Ramos (cell line): ENCODE measurements at regions not wholly inside any gene's neighbourhood (a gene's known extent, or its start where the extent isn't known, plus 50 kb on each side); places are given as distances from the start of the nearest gene placed in this dataset.
"Not testable (repeated sequence)": the region's sequence is repeated elsewhere in the genome, so short reads cannot be mapped to it uniquely, and the experiment has no call there.

ENCODE experiments used
- in situ Hi-C: fragments of 300-500 bp; cut with MboI; formaldehyde crosslinking; loops from one replicate; pipeline ENCODE4 v1.14.3; 2022; ENCODE audit warnings: low sequenced_read_pairs; ENCODE audit not compliant: unreplicated experiment

GRCh38 chr9:18250053-18250452, 223.9 kb upstream of the ADAMTSL1 start:
- in situ Hi-C loops: loop anchor here (10.0 to 25.0 kb wide), 2 partner anchors 787 to 1205 kb away; partner anchors contain the start of genes RRAGA and SAXO1

- in situ Hi-C loops: loop anchor here (10.0 to 25.0 kb wide), 2 partner anchors 783 to 1201 kb away; partner anchors contain the start of genes RRAGA and SAXO1
Measured at GRCh38 chr9:18253950-18254349, 220.0 kb upstream of the ADAMTSL1 start.

- in situ Hi-C loops: loop anchor here (10.0 to 25.0 kb wide), 2 partner anchors 782 to 1200 kb away; partner anchors contain the start of genes RRAGA and SAXO1
Measured at GRCh38 chr9:18255158-18255629, 218.8 kb upstream of the ADAMTSL1 start.

DNA sequence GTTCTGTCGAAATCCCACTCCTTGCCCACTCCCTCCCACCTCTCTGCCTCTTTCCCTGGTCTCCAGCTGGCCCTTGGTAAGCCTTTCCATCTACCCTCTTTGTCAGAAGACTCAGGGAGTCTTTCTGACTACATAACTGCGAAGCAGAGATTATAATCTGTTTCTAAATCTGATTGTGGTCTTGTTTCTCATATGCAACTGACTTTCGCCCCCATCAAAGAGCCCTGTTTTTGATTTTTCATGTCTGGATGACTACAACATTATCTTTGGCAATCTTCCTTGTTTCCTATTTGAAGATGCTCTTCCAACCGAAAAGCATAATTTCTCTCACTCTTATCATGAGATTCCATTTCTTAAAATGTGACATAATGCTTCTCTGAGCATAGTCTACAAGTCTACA, 218.2 kb upstream of the ADAMTSL1 start:
- in situ Hi-C loops: loop anchor here (10.0 to 25.0 kb wide), 2 partner anchors 782 to 1199 kb away; partner anchors contain the start of genes RRAGA and SAXO1

DNA sequence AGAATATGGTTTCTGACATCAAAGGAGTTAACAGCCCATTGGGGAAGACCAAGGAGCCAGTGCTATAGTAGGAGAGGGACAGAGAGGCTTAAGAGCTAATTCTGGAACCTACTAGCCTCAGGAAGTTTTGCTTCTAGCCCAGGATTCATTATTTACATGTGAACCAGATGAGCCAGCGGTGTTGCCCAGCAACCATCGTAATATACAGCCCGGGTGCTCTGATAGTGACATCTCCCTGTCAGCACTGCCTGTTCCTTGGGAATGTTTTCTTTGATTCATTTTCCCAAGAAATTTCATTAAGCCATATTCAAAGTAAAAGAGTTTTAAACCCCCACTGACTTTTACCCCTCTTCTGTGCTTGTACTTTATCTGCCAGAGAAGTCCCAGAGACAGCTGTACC, 217.4 kb upstream of the ADAMTSL1 start:
- in situ Hi-C loops: loop anchor here (10.0 to 25.0 kb wide), 2 partner anchors 781 to 1198 kb away; partner anchors contain the start of genes RRAGA and SAXO1

GRCh38 chr9:18260521-18260920, 213.4 kb upstream of the ADAMTSL1 start:
- in situ Hi-C loops: loop anchor here (25.0 kb wide), 1 partner anchor 777 kb away; the partner anchor contains the start of genes RRAGA and SAXO1

GRCh38 chr9:18261181-18261580, 212.8 kb upstream of the ADAMTSL1 start:
- in situ Hi-C loops: loop anchor here (25.0 kb wide), 1 partner anchor 776 kb away; the partner anchor contains the start of genes RRAGA and SAXO1

DNA sequence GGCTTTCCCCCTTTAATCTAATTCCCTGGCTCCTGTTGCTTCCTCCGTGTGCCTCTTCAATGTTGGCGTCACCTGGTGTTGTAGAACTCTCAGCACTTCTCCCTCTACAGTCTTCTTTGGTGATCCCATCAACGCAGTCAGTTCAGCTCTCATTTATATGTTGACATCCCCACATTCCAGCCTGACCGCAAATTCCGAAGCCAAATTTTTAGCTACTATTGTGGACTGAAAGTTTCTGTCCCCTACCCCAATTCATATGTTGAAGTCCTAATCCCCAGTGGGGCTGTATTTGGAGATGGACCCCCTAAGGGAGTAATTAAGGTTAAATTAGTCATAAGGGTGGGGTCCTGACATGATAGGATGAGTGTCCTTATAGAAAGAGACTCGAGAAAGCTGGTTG, 210.6 kb upstream of the ADAMTSL1 start:
- in situ Hi-C loops: loop anchor here (25.0 kb wide), 1 partner anchor 774 kb away; the partner anchor contains the start of genes RRAGA and SAXO1

- in situ Hi-C loops: loop anchor here (25.0 kb wide), 1 partner anchor 769 kb away; the partner anchor contains the start of genes RRAGA and SAXO1
Measured at GRCh38 chr9:18268381-18268780, 205.6 kb upstream of the ADAMTSL1 start.

GRCh38 chr9:18269561-18269960, 204.4 kb upstream of the ADAMTSL1 start:
- in situ Hi-C loops: loop anchor here (25.0 kb wide), 1 partner anchor 768 kb away; the partner anchor contains the start of genes RRAGA and SAXO1

DNA sequence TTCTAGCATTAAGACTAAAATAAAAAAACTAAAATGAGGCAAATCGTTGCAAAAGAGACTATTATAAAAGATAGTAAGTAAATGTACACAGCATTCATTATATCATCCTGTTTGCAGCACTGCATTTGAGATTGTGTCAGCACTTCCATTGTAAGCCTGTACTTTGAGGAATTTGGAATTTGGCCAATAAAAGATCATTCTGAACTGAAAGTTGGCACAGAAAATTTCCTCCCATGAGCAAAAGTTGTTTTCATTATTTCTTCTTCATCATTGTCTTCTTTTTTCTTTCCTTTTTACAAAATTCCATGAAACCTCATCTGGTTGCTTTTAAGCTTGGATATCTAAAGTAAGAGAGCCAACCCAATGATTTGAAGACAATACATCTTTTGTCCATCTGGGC, 199.3 kb upstream of the ADAMTSL1 start:
- in situ Hi-C loops: loop anchor here (25.0 kb wide), 1 partner anchor 763 kb away; the partner anchor contains the start of genes RRAGA and SAXO1

DNA sequence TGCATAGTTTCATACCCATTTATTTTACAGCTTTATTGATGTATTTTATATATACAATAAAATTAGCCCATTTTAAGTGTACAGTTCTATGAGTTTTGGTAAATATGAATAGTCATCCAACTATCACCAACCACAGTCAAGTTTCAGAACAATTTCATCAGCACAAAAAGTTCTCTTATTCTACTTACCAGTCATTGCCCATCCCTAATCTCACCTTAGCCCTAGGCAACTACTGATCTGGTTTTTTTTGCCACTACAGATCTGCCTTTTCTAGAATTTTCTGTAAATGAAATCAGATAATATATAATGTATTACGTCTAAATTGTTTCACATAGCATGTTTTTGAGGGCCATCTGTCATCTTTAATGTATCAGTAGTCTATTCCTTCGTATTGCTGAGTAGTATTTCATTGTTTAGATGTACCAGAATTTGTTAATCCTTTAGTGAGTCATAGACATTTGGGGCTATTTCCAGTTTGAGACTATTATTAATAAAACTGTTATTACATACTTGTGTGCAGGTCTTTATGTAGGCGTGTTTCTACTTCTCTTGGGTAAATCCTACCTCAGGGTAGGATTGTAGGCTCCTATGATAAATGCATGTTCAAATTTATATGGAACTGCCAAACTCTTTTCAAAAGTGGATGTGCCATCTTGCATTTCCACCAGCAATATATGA, 198.5 kb upstream of the ADAMTSL1 start:
- in situ Hi-C loops: no loop called here

DNA sequence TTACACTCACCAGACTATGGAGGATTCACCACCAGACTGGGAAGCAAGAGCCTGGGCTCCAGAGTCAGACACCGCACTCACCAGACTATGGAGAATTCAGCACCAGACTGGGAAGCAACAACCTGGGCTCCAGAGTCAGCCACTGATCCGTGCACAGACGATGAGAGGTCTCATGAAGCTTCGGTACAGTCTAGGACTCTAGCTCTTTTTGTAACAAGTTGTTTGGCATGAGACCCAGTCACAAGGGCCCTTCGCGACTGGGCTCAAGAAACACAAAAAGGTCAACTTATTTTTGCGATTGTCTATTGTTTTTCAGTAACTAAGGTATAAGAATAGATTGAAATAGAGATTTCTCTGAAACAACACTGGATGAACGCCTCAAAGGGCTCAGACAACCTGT, 192.7 kb upstream of the ADAMTSL1 start:
- in situ Hi-C loops: no loop called here

DNA sequence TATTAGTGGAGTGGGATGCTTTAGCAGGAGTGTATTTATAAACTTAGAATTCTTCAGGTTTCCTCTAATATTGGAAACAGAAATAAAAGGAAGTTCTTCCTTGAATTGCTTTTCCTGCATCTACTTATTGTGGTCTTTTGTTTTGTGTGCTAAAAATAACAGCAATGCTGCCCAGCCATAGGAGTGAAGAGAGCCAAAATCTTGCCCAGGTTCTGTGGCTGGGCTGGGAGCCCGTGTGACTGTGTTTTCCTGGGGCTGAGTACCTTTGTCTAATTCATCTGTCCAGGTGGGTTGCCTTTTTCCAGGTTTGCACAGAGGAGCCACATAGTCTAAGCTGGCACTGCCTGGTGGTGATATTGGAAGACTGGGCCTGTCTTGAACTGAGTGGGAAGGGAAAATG, 179.7 kb upstream of the ADAMTSL1 start:
- in situ Hi-C loops: no loop called here

- in situ Hi-C loops: no loop called here
Measured at GRCh38 chr9:18296702-18297055, 177.3 kb upstream of the ADAMTSL1 start.

DNA sequence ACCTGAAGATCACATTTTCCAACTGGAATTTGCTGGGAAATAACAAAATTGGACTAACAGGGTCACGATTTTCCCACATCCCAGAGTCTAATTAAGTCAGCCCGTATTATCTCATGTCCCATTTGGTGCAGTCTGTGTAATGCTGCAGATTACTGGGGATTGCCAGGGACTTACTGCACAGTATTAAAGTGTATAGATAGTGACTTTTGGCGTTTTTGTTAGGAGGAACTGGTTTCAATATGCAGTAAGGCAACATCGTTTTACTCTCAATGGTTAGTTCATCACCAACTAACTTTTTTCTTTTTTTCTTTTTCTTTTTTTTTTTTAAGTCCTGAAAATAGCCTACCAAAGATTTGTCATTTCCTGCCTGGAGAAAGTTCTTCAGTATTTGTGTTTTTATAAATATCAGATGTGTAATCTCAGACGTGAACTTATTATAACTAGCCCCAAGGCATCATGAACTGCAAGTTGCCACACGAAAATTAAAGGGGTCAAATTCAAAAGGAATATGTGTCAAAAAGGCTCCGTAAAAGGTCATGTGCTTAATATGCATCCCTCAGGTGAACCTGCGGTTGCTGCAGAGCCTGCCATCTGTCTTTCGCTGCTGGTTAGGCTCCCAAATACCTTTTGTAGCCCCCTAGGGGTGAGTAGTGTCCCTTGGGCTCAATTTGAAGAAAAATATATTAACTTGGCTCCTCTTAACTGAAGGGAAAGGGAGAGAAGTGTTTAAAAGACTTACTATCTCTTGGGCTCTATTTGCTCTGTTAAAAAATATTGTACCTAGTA, 176.7 kb upstream of the ADAMTSL1 start:
- in situ Hi-C loops: no loop called here

GRCh38 chr9:18299449-18299848, 174.5 kb upstream of the ADAMTSL1 start:
- in situ Hi-C loops: no loop called here

DNA sequence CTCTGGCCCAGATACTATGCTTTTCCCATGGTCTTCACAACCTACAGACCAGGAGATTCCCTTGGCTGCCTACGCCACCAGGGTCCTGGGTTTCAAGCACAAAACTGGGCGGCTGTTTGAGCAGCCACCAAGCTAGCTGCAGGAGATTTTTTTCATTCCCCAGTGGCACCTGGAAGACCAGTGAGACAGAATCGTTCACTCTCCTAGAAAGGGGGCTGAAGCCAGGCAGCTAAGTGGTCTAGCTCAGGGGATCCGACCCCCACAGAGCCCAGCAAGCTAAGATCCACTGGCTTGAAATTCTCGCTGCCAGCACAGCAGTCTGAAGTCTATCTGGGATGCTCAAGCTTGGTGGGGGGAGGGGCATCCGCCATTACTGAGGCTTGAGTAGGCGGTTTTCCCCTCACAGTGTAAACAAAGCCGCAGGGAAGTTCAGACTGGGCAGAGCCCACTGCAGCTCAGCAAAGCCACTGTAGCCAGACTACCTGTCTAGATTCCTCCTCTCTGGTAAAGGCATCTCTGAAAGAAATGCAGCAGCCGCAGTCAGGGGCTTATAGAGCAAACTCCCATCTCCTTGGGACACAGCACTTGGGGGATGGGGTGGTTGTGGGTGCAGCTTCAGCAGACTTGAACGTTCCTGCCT, 168.7 kb upstream of the ADAMTSL1 start:
- in situ Hi-C loops: not testable (repeated sequence)

DNA sequence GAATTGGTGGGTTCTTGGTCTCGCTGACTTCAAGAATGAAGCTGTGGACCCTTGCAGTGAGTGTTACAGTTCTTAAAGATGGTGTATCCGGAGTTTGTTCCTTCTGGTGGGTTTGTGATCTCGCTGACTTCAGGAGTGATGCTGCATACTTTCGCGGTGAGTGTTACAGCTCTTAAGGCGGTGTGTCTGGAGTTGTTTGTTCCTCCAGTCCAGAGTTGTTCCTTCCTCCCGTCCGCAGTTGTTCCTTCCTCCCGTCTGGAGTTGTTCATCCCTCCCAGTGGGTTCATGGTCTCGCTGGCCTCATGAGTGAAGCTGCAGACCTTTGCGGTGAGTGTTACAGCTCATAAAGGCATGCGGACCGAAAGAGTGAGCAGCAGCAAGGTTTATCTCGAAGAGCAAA, 159.6 kb upstream of the ADAMTSL1 start:
- in situ Hi-C loops: no loop called here

- in situ Hi-C loops: no loop called here
Measured at GRCh38 chr9:18317896-18318295, 156.1 kb upstream of the ADAMTSL1 start.
